ENCODE measurements at regions not wholly inside any gene's neighbourhood (a gene's known extent, or its start where the extent isn't known, plus 50 kb on each side); places are given as distances from the start of the nearest gene placed in this dataset.
"Not testable (repeated sequence)": the region's sequence is repeated elsewhere in the genome, so short reads cannot be mapped to it uniquely, and the experiment has no call there.

GRCh38 chr16:33976521-33976920 is 517.1 kb downstream of the TP53TG3F start:
- DNase-seq (ENCODE audit: low read depth, low spot score); H3K27ac ChIP-seq (ENCODE audit: low read depth, low read length); CTCF ChIA-PET; H3K4me3 ChIP-seq (ENCODE audit: low read depth, low read length); POLR2A ChIA-PET; H3K9me3 ChIP-seq (ENCODE audit: control insufficient read depth, insufficient read depth, low read length); H3K27me3 ChIP-seq (ENCODE audit: control insufficient read depth, insufficient read depth, low read length): not testable (repeated sequence)

- DNase-seq (ENCODE audit: low read depth, low spot score); CTCF ChIA-PET: not testable (repeated sequence)
Observed at GRCh38 chr16:33978784-33979183, 519.4 kb downstream of the TP53TG3F start.

GRCh38 chr16:33979613-33980012 is 520.2 kb downstream of the TP53TG3F start:
- H3K27ac ChIP-seq (ENCODE audit: low read depth, low read length); CTCF ChIA-PET; DNase-seq (ENCODE audit: low read depth, low spot score); H3K27me3 ChIP-seq (ENCODE audit: control insufficient read depth, insufficient read depth, low read length); POLR2A ChIA-PET; H3K9me3 ChIP-seq (ENCODE audit: control insufficient read depth, insufficient read depth, low read length); H3K4me3 ChIP-seq (ENCODE audit: low read depth, low read length): not testable (repeated sequence)

More at GRCh38 chr16:33978784-33979183, 519.4 kb downstream of the TP53TG3F start:
- H3K4me3 ChIP-seq (ENCODE audit: low read depth, low read length); H3K27ac ChIP-seq (ENCODE audit: low read depth, low read length); H3K27me3 ChIP-seq (ENCODE audit: control insufficient read depth, insufficient read depth, low read length); H3K9me3 ChIP-seq (ENCODE audit: control insufficient read depth, insufficient read depth, low read length); POLR2A ChIA-PET: not testable (repeated sequence)

GRCh38 chr16:33980736-33981135 is 521.3 kb downstream of the TP53TG3F start:
- POLR2A ChIA-PET; DNase-seq (ENCODE audit: low read depth, low spot score); H3K9me3 ChIP-seq (ENCODE audit: control insufficient read depth, insufficient read depth, low read length); H3K4me3 ChIP-seq (ENCODE audit: low read depth, low read length); H3K27me3 ChIP-seq (ENCODE audit: control insufficient read depth, insufficient read depth, low read length); CTCF ChIA-PET; H3K27ac ChIP-seq (ENCODE audit: low read depth, low read length): not testable (repeated sequence)

GRCh38 chr16:33984428-33984827 is 525.0 kb downstream of the TP53TG3F start:
- POLR2A ChIA-PET; H3K27me3 ChIP-seq (ENCODE audit: control insufficient read depth, insufficient read depth, low read length); DNase-seq (ENCODE audit: low read depth, low spot score); H3K9me3 ChIP-seq (ENCODE audit: control insufficient read depth, insufficient read depth, low read length); H3K27ac ChIP-seq (ENCODE audit: low read depth, low read length); CTCF ChIA-PET; H3K4me3 ChIP-seq (ENCODE audit: low read depth, low read length): not testable (repeated sequence)

GRCh38 chr16:33986521-33986920 is 527.1 kb downstream of the TP53TG3F start:
- POLR2A ChIA-PET: not testable (repeated sequence)

GRCh38 chr16:33987348-33987963 is 528.0 kb downstream of the TP53TG3F start:
- POLR2A ChIA-PET; DNase-seq (ENCODE audit: low read depth, low spot score); H3K9me3 ChIP-seq (ENCODE audit: control insufficient read depth, insufficient read depth, low read length); H3K27ac ChIP-seq (ENCODE audit: low read depth, low read length); H3K27me3 ChIP-seq (ENCODE audit: control insufficient read depth, insufficient read depth, low read length); CTCF ChIA-PET; H3K4me3 ChIP-seq (ENCODE audit: low read depth, low read length): not testable (repeated sequence)

More at GRCh38 chr16:33986521-33986920, 527.1 kb downstream of the TP53TG3F start:
- H3K9me3 ChIP-seq (ENCODE audit: control insufficient read depth, insufficient read depth, low read length); H3K4me3 ChIP-seq (ENCODE audit: low read depth, low read length); H3K27me3 ChIP-seq (ENCODE audit: control insufficient read depth, insufficient read depth, low read length); H3K27ac ChIP-seq (ENCODE audit: low read depth, low read length); DNase-seq (ENCODE audit: low read depth, low spot score); CTCF ChIA-PET: not testable (repeated sequence)

GRCh38 chr16:33988012-33988411 is 528.6 kb downstream of the TP53TG3F start:
- CTCF ChIA-PET; POLR2A ChIA-PET; H3K4me3 ChIP-seq (ENCODE audit: low read depth, low read length); H3K27ac ChIP-seq (ENCODE audit: low read depth, low read length); DNase-seq (ENCODE audit: low read depth, low spot score); H3K9me3 ChIP-seq (ENCODE audit: control insufficient read depth, insufficient read depth, low read length); H3K27me3 ChIP-seq (ENCODE audit: control insufficient read depth, insufficient read depth, low read length): not testable (repeated sequence)

GRCh38 chr16:33990488-33990887 is 531.1 kb downstream of the TP53TG3F start:
- H3K27ac ChIP-seq (ENCODE audit: low read depth, low read length); POLR2A ChIA-PET; CTCF ChIA-PET; H3K27me3 ChIP-seq (ENCODE audit: control insufficient read depth, insufficient read depth, low read length); H3K4me3 ChIP-seq (ENCODE audit: low read depth, low read length); DNase-seq (ENCODE audit: low read depth, low spot score): not testable (repeated sequence)
- H3K9me3 ChIP-seq (ENCODE audit: control insufficient read depth, insufficient read depth, low read length): peaks cover 14% of the 10 kb centered on the region

- H3K27me3 ChIP-seq (ENCODE audit: control insufficient read depth, insufficient read depth, low read length); H3K27ac ChIP-seq (ENCODE audit: low read depth, low read length); DNase-seq (ENCODE audit: low read depth, low spot score); POLR2A ChIA-PET; CTCF ChIA-PET; H3K4me3 ChIP-seq (ENCODE audit: low read depth, low read length): not testable (repeated sequence)
- peaks cover 17% of the 10 kb centered on the region for H3K9me3 ChIP-seq (ENCODE audit: control insufficient read depth, insufficient read depth, low read length)
Observed at GRCh38 chr16:33992513-33993177, 533.2 kb downstream of the TP53TG3F start.

GRCh38 chr16:33994207-33994606 is 534.8 kb downstream of the TP53TG3F start:
- DNase-seq (ENCODE audit: low read depth, low spot score); H3K4me3 ChIP-seq (ENCODE audit: low read depth, low read length); H3K27me3 ChIP-seq (ENCODE audit: control insufficient read depth, insufficient read depth, low read length); POLR2A ChIA-PET; CTCF ChIA-PET; H3K27ac ChIP-seq (ENCODE audit: low read depth, low read length): not testable (repeated sequence)
- H3K9me3 ChIP-seq (ENCODE audit: control insufficient read depth, insufficient read depth, low read length): peaks cover 17% of the 10 kb centered on the region

GRCh38 chr16:33995821-33996372 is 536.5 kb downstream of the TP53TG3F start:
- peaks cover 17% of the 10 kb centered on the region for H3K9me3 ChIP-seq (ENCODE audit: control insufficient read depth, insufficient read depth, low read length)
- DNase-seq (ENCODE audit: low read depth, low spot score); POLR2A ChIA-PET; H3K27ac ChIP-seq (ENCODE audit: low read depth, low read length); H3K4me3 ChIP-seq (ENCODE audit: low read depth, low read length); CTCF ChIA-PET; H3K27me3 ChIP-seq (ENCODE audit: control insufficient read depth, insufficient read depth, low read length): not testable (repeated sequence)

All from AG04450 (cell line).